GM12891 (cell line): ENCODE measurements at regions not wholly inside any gene's neighbourhood (a gene's known extent, or its start where the extent isn't known, plus 50 kb on each side); places are given as distances from the start of the nearest gene placed in this dataset.

Experiments used
- PAX5 ChIP-seq: IDR thresholded peaks from 2 replicates; pipeline ENCODE4 v1.6.1; 2011; ENCODE audit warnings: low read length, moderate library complexity, mild to moderate bottlenecking; ENCODE audit not compliant: insufficient read depth, severe bottlenecking
- POLR2A ChIP-seq: IDR thresholded peaks from 2 replicates; pipeline ENCODE4 v1.6.1; 2011; ENCODE audit warnings: low read depth, low read length, control low read depth
- POLR2AphosphoS5 ChIP-seq: IDR thresholded peaks from 2 replicates; pipeline ENCODE4 v1.6.1; 2011; ENCODE audit warnings: low read depth, low read length, control low read depth
- POU2F2 ChIP-seq: IDR thresholded peaks from 2 replicates; pipeline ENCODE4 v1.6.1; 2011; ENCODE audit warnings: low read depth, mild to moderate bottlenecking, control low read depth, low read length, moderate library complexity
- SPI1 ChIP-seq: IDR thresholded peaks from 2 replicates; pipeline ENCODE4 v1.6.1; 2011; ENCODE audit warnings: low read depth, low read length, control low read depth
- TAF1 ChIP-seq: IDR thresholded peaks from 2 replicates; pipeline ENCODE4 v1.6.1; 2011; ENCODE audit warnings: low read depth, low read length, control low read depth

DNA sequence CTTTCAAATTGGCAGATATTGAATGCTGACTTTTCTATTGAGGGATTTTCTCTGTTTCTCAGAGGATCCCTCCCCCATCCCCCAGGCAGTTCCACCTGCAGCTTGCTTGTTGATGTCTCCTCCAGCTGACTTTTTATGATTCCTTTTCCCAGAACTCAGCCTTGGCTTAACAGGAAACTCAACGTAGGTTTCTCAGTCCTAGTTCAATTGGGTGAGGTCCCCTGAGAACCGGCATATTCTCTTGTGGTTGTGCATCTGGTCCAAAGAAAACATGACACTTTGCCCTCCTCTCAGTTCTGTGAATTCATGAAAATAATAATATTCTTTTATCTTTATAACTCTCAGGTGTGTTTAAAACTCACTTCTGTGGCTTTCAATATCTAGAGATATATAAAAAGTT, 1222.1 kb downstream of the OTOL1 start:
- TF ChIP-seq SPI1 (no peak), POLR2A (no peak), POLR2AphosphoS5 (no peak), PAX5 (no peak), TAF1 (no peak), POU2F2 (no peak)
